Prostate gland (tissue), 2 donors: ENCODE measurements at regions not wholly inside any gene's neighbourhood (a gene's known extent, or its start where the extent isn't known, plus 50 kb on each side); places are given as distances from the start of the nearest gene placed in this dataset.

Source experiments
- CTCF ChIP-seq, 4 experiments: fragments of 200-600 bp in 2 of 4; fragments of 450-650 bp in 2 of 4; sonication (generic) in 2 of 4; IDR thresholded peaks; 1 replicate in 3 of 4; 2 replicates in 1 of 4; pipeline ENCODE4 v1.5.1; 2016 to 2019; ENCODE audit warnings: antibody characterized with exemption in 4 of 4, mild to moderate bottlenecking in 2 of 4, moderate library complexity in 2 of 4
- POLR2AphosphoS5 ChIP-seq: sonication (generic); formaldehyde crosslinking; IDR thresholded peaks from one replicate; pipeline ENCODE4 v1.6.1; 2017; ENCODE audit warnings: antibody characterized with exemption

DNA sequence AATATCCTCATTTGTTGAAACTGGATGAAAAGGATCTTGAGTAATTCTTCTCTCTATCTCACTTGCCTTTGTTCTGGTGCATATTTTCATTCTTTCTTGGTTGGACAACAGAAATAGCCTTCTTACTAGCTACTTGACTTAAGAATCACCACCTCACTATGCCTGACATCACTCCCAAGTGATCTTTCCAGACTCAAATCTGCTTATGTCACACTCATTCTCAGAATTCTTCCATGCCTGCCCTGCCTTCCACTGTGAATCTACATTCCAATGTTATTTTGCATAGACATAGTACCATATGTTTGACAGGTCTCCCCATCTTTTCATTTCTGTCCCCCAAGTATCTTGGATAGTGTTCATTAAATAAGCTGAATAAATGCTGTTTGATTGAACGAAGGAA lies 78.5 kb upstream of the DPYD start:
- TF ChIP-seq CTCF (IDR thresholded peaks at IDR 0.05) (no peak), POLR2AphosphoS5 (no peak)
